Lung (tissue), 11 donors: ENCODE measurements at regions not wholly inside any gene's neighbourhood (a gene's known extent, or its start where the extent isn't known, plus 50 kb on each side); places are given as distances from the start of the nearest gene placed in this dataset.

Experiments used
- ATAC-seq: fragments of 200-7000 bp; cut with Tn5 transposase; one replicate; pipeline ENCODE4 v1.9.1; 2020; ENCODE audit warnings: moderate number of reproducible peaks; ENCODE audit not compliant: insufficient read depth, low FRiP score
- DNase-seq, 3 donors: peaks; one replicate each; pipeline ENCODE4 v3.0.0-alpha.2; 2013 to 2017
- H3K27ac ChIP-seq, 2 donors: one replicate each; pipeline ENCODE4 v1.5.1; 2013; ENCODE audit warnings: mild to moderate bottlenecking in 2 of 2, moderate library complexity in 2 of 2, control low read depth in 1 of 2, inconsistent platforms in 1 of 2, low read depth in 1 of 2, low read length in 1 of 2
- H3K27me3 ChIP-seq, 3 donors: one replicate each; pipeline ENCODE4 v1.5.1; 2013; ENCODE audit warnings: low read length in 2 of 3; ENCODE audit not compliant: control insufficient read depth in 3 of 3, insufficient read depth in 3 of 3
- H3K36me3 ChIP-seq, 4 donors: one replicate each; pipeline ENCODE4 v1.5.1; 2013; ENCODE audit warnings: low read length in 4 of 4, mild to moderate bottlenecking in 1 of 4, moderate library complexity in 1 of 4; ENCODE audit not compliant: control insufficient read depth in 4 of 4, insufficient read depth in 4 of 4
- H3K4me1 ChIP-seq, 5 donors: one replicate each; pipeline ENCODE4 v1.5.1; 2013; ENCODE audit warnings: low read length in 5 of 5, mild to moderate bottlenecking in 2 of 5, moderate library complexity in 1 of 5; ENCODE audit not compliant: control insufficient read depth in 5 of 5, insufficient read depth in 5 of 5
- H3K4me3 ChIP-seq: one replicate; pipeline ENCODE4 v1.5.1; 2013; ENCODE audit warnings: mild to moderate bottlenecking, control low read depth, moderate library complexity
- H3K9ac ChIP-seq, 2 donors: one replicate each; pipeline ENCODE4 v1.5.1; 2013; ENCODE audit warnings: low read length in 2 of 2, control low read depth in 1 of 2; ENCODE audit not compliant: insufficient read depth in 1 of 2
- H3K9me3 ChIP-seq, 4 donors: one replicate each; pipeline ENCODE4 v1.5.1; 2013; ENCODE audit warnings: low read length in 3 of 4, mild to moderate bottlenecking in 1 of 4, moderate library complexity in 1 of 4; ENCODE audit not compliant: control insufficient read depth in 4 of 4, insufficient read depth in 3 of 4
- CTCF ChIP-seq: IDR thresholded peaks from 2 replicates; pipeline ENCODE4 v1.5.1; 2012; ENCODE audit warnings: mild to moderate bottlenecking; ENCODE audit errors: control extremely low read depth, extremely low read depth
- WGBS, 2 donors: extraction: QIAGEN DNeasy Blood & Tissue Kit; methylation state at CpG; one replicate each; pipeline ENCODE4 v1.1.7; 2013; 5-methylcytosine and 5-hydroxymethylcytosine counted together
- donor health status: control.
- donor health status: control.
- donor health status: Bipolar disorder and iron deficiency.
- donor health status: healthy.
- donor health status: DM: yes; HTN: yes; CAD: no.

GRCh38 chrX:125628435-125628834 lies 308.8 kb downstream of the TEX13C start:
- no peak for TF ChIP-seq CTCF
- ATAC-seq (no peak), DNase-seq (no peak)
- Histone ChIP-seq H3K4me3 (no peak overlapping the region), H3K27ac (no peak overlapping the region), H3K9me3 (no peaks in the 10 kb centered on the region), H3K36me3 (no peaks in the 10 kb centered on the region), H3K27me3 (no peaks in the 10 kb centered on the region), H3K4me1 (no peaks in the 10 kb centered on the region), H3K9ac (no peak overlapping the region)
- WGBS, 2 donors, result 42 to 73% methylated on average over 1 of the region's 1 CpG

DNA sequence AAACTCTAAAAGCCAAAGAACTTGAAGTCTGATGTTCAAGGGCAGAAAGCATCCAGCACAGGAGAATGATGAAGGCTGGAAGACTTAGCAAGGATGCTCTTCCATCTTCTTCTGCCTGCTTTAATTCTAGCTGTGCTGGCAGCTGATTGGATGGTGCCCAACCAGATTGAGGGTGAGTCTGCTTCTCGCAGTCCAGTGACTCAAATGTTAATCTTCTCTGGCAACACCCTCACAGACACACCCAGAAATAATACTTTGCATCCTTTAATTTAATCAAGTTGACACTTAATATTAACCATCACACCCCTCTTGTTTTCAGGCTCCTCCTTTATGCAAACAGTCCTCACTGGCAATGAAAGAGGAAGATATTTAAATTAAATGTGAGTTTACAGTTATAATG lies 321.7 kb downstream of the TEX13C start:
- ATAC-seq (no peak), DNase-seq (no peak)
- no peak overlapping the region for H3K9ac ChIP-seq
- H3K36me3 ChIP-seq, result no peaks in the 10 kb centered on the region
- TF ChIP-seq CTCF, result no peak
- H3K4me1 ChIP-seq, result no peaks in the 10 kb centered on the region
- H3K27ac ChIP-seq, result no peak overlapping the region
- 75 to 93% methylated on average over 1 of the region's 1 CpG for WGBS, 2 donors
- H3K4me3 ChIP-seq, result no peak overlapping the region
- no peaks in the 10 kb centered on the region for H3K27me3 ChIP-seq
- H3K9me3 ChIP-seq, result peaks cover 0 to 5% (median 2%) of the 10 kb centered on the region in 4 donors

DNA sequence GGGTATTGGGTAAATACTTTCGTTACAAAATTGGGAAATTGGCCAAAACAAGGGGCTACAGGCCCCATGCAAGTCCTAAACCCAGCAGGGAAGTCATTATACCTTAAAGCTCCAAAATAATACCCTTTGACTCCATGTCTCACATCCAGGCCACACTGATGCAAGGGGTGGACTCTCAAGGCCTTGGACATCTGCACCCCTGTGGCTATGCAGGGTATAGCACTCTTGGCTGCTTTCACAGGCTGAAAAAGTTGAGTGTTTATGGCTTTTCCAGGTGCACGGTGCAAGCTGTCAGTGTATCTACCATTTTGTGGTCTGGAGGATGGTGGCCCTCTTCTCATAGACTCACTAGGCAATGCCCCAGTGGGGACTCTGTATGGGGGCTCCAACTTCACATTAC lies 326.5 kb downstream of the TEX13C start:
- H3K36me3 ChIP-seq, result no peaks in the 10 kb centered on the region
- H3K27ac ChIP-seq, result no peak overlapping the region
- 45 to 73% methylated on average over 2 of the region's 2 CpGs for WGBS, 2 donors
- ATAC-seq (no peak), DNase-seq (no peak)
- TF ChIP-seq CTCF, result no peak
- H3K4me1 ChIP-seq, result no peaks in the 10 kb centered on the region
- peaks cover 0 to 2% (median 0%) of the 10 kb centered on the region in 4 donors for H3K9me3 ChIP-seq
- no peak overlapping the region for H3K9ac ChIP-seq
- no peaks in the 10 kb centered on the region for H3K27me3 ChIP-seq
- no peak overlapping the region for H3K4me3 ChIP-seq

DNA sequence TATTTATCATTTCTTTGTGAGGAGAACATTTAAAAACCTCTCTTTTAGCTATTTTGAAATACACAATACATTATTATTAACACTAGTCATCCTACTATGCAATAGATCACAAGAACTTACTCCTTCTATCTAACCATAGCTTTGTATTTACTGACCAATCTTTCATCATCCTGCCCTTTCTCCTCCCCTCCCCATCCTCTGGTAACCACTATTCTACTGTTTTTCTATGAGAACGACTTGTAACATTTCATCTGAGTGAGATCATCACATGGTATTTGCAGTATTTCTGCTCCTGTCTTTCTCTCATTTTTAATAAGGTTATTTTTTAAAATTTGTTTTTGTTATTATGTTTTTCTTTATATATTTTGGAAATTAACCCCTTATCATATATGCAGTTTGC lies 331.8 kb downstream of the TEX13C start:
- Histone ChIP-seq H3K9me3 (peaks cover 0 to 4% (median 0%) of the 10 kb centered on the region in 4 donors), H3K36me3 (no peaks in the 10 kb centered on the region), H3K27ac (no peak overlapping the region), H3K27me3 (peaks cover 0 to 3% (median 0%) of the 10 kb centered on the region in 3 donors), H3K4me3 (no peak overlapping the region), H3K4me1 (no peaks in the 10 kb centered on the region), H3K9ac (no peak overlapping the region)
- ATAC-seq, result no peak
- DNase-seq, result no peak
- no peak for TF ChIP-seq CTCF
- 25 to 63% methylated on average over 1 of the region's 1 CpG for WGBS, 2 donors
